Karpas-422 (cell line): ENCODE measurements at regions not wholly inside any gene's neighbourhood (a gene's known extent, or its start where the extent isn't known, plus 50 kb on each side); places are given as distances from the start of the nearest gene placed in this dataset. TPM values are rescaled to one million over a fixed set of nuclear protein-coding genes. Genes with fewer than 3 reads are reported as not detected.

ENCODE experiments used
- DNase-seq: peaks from one replicate; pipeline ENCODE4 v3.0.0-alpha.2; 2015
- H2AFZ ChIP-seq: fragments of 200-600 bp; sonication (generic); 2 replicates; pipeline ENCODE4 v1.6.1; 2014; ENCODE audit warnings: antibody characterized with exemption, low read length, mixed read lengths
- H3K27ac ChIP-seq: fragments of 200-600 bp; sonication (generic); 2 replicates; pipeline ENCODE4 v1.5.1; 2014; ENCODE audit warnings: mild to moderate bottlenecking, low read length, moderate library complexity
- H3K27me3 ChIP-seq: fragments of 200-600 bp; sonication (generic); 2 replicates; pipeline ENCODE4 v1.6.1; 2014; ENCODE audit warnings: low read length, mixed read lengths
- H3K36me3 ChIP-seq: fragments of 200-600 bp; sonication (generic); 2 replicates; pipeline ENCODE4 v1.6.1; 2014; ENCODE audit warnings: low read length, mixed read lengths; ENCODE audit not compliant: insufficient read depth
- H3K4me1 ChIP-seq: fragments of 200-600 bp; sonication (generic); 2 replicates; pipeline ENCODE4 v1.6.1; 2014; ENCODE audit warnings: mild to moderate bottlenecking, low read length, mixed read lengths
- H3K4me2 ChIP-seq: fragments of 200-600 bp; sonication (generic); 2 replicates; pipeline ENCODE4 v1.6.1; 2014; ENCODE audit warnings: low read length, low read depth, mild to moderate bottlenecking; ENCODE audit not compliant: poor library complexity, severe bottlenecking
- H3K4me3 ChIP-seq: fragments of 200-600 bp; sonication (generic); 2 replicates; pipeline ENCODE4 v1.5.1; 2014; ENCODE audit warnings: mild to moderate bottlenecking, antibody characterized with exemption, low read length, mixed read lengths
- H3K79me2 ChIP-seq: fragments of 200-600 bp; sonication (generic); 2 replicates; pipeline ENCODE4 v1.6.1; 2014; ENCODE audit warnings: mild to moderate bottlenecking, low read length, mixed read lengths
- H3K9ac ChIP-seq: fragments of 200-600 bp; sonication (generic); 2 replicates; pipeline ENCODE4 v1.6.0; 2014; ENCODE audit warnings: low read length
- H3K9me2 ChIP-seq: fragments of 200-600 bp; sonication (generic), shearing (Covaris generic); replicated peaks from 2 replicates; pipeline ENCODE4 v1.6.0; 2014; ENCODE audit warnings: mild to moderate bottlenecking, low read length, moderate library complexity; ENCODE audit not compliant: insufficient read depth
- H3K9me3 ChIP-seq: fragments of 300-700, 200-600 bp; sonication (generic); 2 replicates; pipeline ENCODE4 v1.6.1; 2014; ENCODE audit warnings: low read length, mixed read lengths
- H4K20me1 ChIP-seq: fragments of 200-600 bp; sonication (generic); 2 replicates; pipeline ENCODE4 v1.6.1; 2014; ENCODE audit warnings: mild to moderate bottlenecking, antibody characterized with exemption, low read length, low read depth; ENCODE audit not compliant: insufficient read depth
- small RNA-seq: library from RNA; depleted of rRNA; stranded (forward); fragments of <200 nt; gene quantifications from one replicate; pipeline ENCODE3, GENCODE V24; 2014

DNA sequence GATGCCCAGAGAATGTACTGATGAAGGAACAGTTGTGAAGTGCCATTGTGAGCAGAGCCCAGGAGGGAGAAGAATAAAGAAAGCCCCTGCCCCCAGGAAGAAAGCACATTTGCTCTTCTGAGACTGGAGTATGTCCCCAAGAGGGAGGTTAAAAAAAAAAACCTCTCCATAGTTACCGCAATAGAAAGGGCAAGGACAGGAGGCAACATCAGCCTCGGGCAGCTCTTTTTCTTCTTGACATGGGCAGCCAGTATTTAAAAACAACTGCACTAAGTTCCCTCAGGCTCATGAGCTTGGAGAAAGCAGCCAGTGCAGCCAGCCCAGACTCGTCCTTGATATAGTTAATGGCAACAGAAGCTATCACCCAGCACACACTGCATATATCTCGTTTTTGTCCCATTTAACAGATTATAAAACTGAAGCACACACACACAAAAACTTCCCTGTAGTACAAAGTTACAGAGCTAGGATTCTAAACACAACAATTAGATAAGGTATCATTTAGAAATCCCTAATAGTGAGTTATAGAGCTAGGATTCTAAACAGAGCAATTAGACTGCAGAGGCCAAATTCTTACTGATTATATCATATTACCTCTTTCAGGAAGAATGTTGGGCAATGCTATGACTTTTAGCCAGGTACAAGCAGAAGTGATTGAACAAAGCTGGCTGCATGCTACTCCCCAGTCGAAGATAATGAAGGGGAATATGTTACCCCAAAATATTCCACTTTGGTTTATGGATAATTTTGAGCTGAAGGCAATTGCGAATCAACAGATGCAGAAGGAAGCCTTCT lies 823.5 kb downstream of the GRID1 start:
- H3K79me2 ChIP-seq, result no peaks in the 10 kb centered on the region
- no peaks in the 10 kb centered on the region for H3K36me3 ChIP-seq
- no peaks in the 10 kb centered on the region for H3K9me2 ChIP-seq
- no peak overlapping the region for H2AFZ ChIP-seq
- no peak overlapping the region for H3K4me3 ChIP-seq
- H3K9ac ChIP-seq, result no peak overlapping the region
- no peak for DNase-seq
- no peaks in the 10 kb centered on the region for H3K9me3 ChIP-seq
- no peaks in the 10 kb centered on the region for H3K27me3 ChIP-seq
- H3K4me1 ChIP-seq, result no peaks in the 10 kb centered on the region
- H3K4me2 ChIP-seq, result no peak overlapping the region
- H4K20me1 ChIP-seq, result no peaks in the 10 kb centered on the region
- H3K27ac ChIP-seq, result no peak overlapping the region

DNA sequence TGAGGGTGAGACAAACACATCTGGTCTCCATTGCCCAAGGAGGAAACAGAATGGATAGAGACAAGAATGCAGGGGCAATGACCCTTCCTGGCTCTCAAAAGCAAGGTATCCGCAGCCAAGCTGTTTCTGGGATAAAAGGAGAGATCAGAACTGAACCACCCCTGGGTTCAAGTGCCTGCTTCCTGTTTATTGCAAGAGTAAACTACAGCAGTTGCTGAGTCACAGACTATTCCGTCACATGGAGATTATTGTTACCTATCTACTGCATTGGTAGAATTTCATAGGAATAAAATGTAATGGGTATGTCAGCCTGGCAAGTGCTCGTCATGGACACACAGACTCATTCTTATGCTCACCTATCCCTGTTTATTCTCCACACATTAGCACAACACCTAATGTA lies 821.6 kb downstream of the GRID1 start:
- Histone ChIP-seq H3K4me2 (no peak overlapping the region), H2AFZ (no peak overlapping the region), H3K4me3 (no peak overlapping the region), H3K9me2 (no peaks in the 10 kb centered on the region), H3K27me3 (no peaks in the 10 kb centered on the region), H3K4me1 (no peaks in the 10 kb centered on the region), H3K9ac (no peak overlapping the region), H3K9me3 (no peaks in the 10 kb centered on the region), H3K27ac (no peak overlapping the region), H3K79me2 (no peaks in the 10 kb centered on the region), H3K36me3 (no peaks in the 10 kb centered on the region), H4K20me1 (no peaks in the 10 kb centered on the region)
- DNase-seq, result no peak

DNA sequence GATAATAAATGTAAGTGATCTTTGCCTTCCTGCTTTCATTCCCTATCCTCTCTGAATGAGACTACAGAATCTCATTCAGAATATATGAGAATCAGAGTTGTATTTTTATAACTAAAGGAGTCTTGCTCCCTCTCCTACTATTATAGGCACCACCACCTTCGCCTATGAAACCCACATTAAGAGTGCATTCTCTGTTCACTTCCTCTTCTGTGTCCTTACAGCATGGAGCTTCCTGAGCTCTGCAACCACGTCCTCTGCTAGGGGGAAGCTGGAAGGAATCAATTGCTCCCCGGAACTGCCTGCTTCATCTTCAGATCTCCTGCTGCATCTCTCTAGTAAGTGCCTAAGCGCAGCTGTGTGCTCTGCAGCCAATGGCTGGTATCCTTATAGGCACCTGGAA lies 820.7 kb downstream of the GRID1 start:
- H3K4me3 ChIP-seq, result no peak overlapping the region
- no peak overlapping the region for H3K4me2 ChIP-seq
- H3K9ac ChIP-seq, result no peak overlapping the region
- no peaks in the 10 kb centered on the region for H3K27me3 ChIP-seq
- H3K4me1 ChIP-seq, result no peaks in the 10 kb centered on the region
- no peak overlapping the region for H3K27ac ChIP-seq
- H2AFZ ChIP-seq, result no peak overlapping the region
- no peaks in the 10 kb centered on the region for H3K9me2 ChIP-seq
- no peaks in the 10 kb centered on the region for H4K20me1 ChIP-seq
- no peak for DNase-seq
- no peaks in the 10 kb centered on the region for H3K79me2 ChIP-seq
- H3K9me3 ChIP-seq, result no peaks in the 10 kb centered on the region
- H3K36me3 ChIP-seq, result no peaks in the 10 kb centered on the region

DNA sequence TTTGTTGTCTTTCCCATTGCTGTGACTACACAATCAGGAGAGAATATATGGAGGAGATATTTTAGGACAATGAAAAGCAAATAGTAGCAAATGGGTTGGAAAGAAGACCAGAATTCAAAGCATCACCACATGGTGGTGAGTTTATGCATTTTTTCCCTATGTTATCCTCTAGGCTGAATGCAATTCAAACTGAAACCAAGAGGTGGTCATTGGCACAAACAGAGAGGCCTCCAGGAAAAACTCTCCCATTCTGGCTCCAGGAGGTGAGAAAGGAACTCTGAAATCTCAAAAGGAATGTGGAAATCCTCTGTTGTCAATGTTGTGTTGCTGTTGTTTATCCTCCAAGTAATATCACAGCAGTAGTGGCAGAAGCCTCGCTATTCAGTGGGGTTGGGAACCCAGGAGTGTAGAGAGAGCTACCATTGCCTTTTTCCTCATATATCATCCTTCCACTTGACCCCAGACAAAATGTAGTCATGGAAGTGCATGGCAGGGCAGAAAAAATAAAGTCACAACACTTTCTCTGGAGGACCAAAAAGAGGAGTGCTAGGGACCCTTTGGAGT lies 819.1 kb downstream of the GRID1 start:
- Histone ChIP-seq H3K79me2 (no peaks in the 10 kb centered on the region), H3K4me3 (no peak overlapping the region), H4K20me1 (no peaks in the 10 kb centered on the region), H3K4me1 (no peaks in the 10 kb centered on the region), H3K36me3 (no peaks in the 10 kb centered on the region), H2AFZ (no peak overlapping the region), H3K9me3 (no peaks in the 10 kb centered on the region), H3K27ac (no peak overlapping the region), H3K4me2 (no peak overlapping the region), H3K27me3 (no peaks in the 10 kb centered on the region), H3K9ac (no peak overlapping the region), H3K9me2 (no peaks in the 10 kb centered on the region)
- no peak for DNase-seq

DNA sequence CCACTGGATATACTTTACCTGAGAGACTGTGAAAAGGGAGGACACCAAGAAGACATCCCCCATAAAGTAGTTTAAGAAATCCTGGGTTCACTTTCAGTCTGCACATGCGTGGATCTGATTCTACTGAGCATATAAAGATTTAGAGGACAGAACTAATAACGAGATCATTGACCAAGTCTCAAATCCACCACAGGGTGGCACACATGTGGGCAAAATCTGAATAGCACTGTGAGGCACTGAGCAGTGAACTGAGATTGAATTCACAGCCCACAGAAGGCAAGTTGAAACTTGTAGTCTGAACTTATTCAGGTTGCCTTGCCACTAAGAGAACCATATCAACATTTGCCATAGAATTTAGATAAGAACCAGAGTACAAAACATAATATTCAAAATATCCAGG lies 818.6 kb downstream of the GRID1 start:
- Histone ChIP-seq H3K4me2 (no peak overlapping the region), H4K20me1 (no peaks in the 10 kb centered on the region), H3K27me3 (no peaks in the 10 kb centered on the region), H3K4me3 (no peak overlapping the region), H3K9me3 (no peaks in the 10 kb centered on the region), H3K9me2 (no peaks in the 10 kb centered on the region), H3K36me3 (no peaks in the 10 kb centered on the region), H3K4me1 (no peaks in the 10 kb centered on the region), H3K9ac (no peak overlapping the region), H3K79me2 (no peaks in the 10 kb centered on the region), H3K27ac (no peak overlapping the region), H2AFZ (no peak overlapping the region)
- DNase-seq, result peak; percentile 65

Small RNA genes lying in the stretch of these regions (small RNA-seq; reads per million reads assigned to genes)
- not detected for gene RNU6-325P
